GM12878 (cell line): ENCODE measurements at regions not wholly inside any gene's neighbourhood (a gene's known extent, or its start where the extent isn't known, plus 50 kb on each side); places are given as distances from the start of the nearest gene placed in this dataset.

ENCODE experiments used
- ATAC-seq: fragments of 200-7000 bp; cut with Tn5 transposase; 3 replicates; pipeline ENCODE4 v1.9.1; 2020; ENCODE audit warnings: mild to moderate bottlenecking, moderate library complexity
- BruUV-seq: library from RNA; stranded (reverse); fragments of 400-500 nt; replicated peaks from 2 replicates; lab custom pipeline; 2021; lab: Mats Ljungman, UMichigan
- CTCF ChIA-PET: fragments of 300-600 bp; sonication (Branson Sonifier 250); formaldehyde crosslinking; extraction: SDS; loops from one replicate; lab custom pipeline; 2021; ENCODE audit warnings: inconsistent platforms; lab: Yijun Ruan, JAX
- POLR2A ChIA-PET: fragments of 350-600 bp; formaldehyde crosslinking; extraction: SDS; loops from one replicate; lab custom pipeline; 2021; ENCODE audit warnings: inconsistent platforms; lab: Charles Lee
- RAD21 ChIA-PET: fragments of 300-600 bp; sonication (Branson Sonifier 250); formaldehyde crosslinking; loops from one replicate; lab custom pipeline; 2023; ENCODE audit warnings: antibody characterized with exemption; ENCODE audit not compliant: unreplicated experiment; lab: Charles Lee
- SMC1A ChIA-PET: fragments of 300-600 bp; sonication (Branson Sonifier 250); formaldehyde crosslinking; loops from one replicate; lab custom pipeline; 2023; ENCODE audit not compliant: unreplicated experiment, uncharacterized antibody; lab: Charles Lee
- DNase-seq: peaks from one replicate; pipeline ENCODE4 v3.0.0-alpha.2; 2011; ENCODE audit warnings: low read depth, low spot score
- FAIRE-seq: peaks from 3 replicates; lab custom pipeline; 2011; peaks lifted over from hg19 to GRCh38; lab: Jason Lieb, UNC
- H2AFZ ChIP-seq: 2 replicates; pipeline ENCODE4 v1.6.0; 2011; ENCODE audit warnings: low read depth, low read length, control low read depth; ENCODE audit not compliant: control insufficient read depth
- H3K27ac ChIP-seq: 2 replicates; pipeline ENCODE4 v1.5.1; 2011; ENCODE audit warnings: control low read depth; ENCODE audit not compliant: control insufficient read depth, insufficient read depth
- H3K27me3 ChIP-seq, 2 experiments: replicated peaks in 1 of 2; 2 replicates each; pipeline versions ENCODE4 v1.6.0 to v1.6.1; 2011; ENCODE audit warnings: low read length in 1 of 2; ENCODE audit not compliant: control insufficient read depth in 2 of 2, insufficient read depth in 2 of 2
- H3K36me3 ChIP-seq, 2 experiments: 2 replicates each; pipeline ENCODE4 v1.5.1; 2011; ENCODE audit warnings: low read length in 1 of 2; ENCODE audit not compliant: control insufficient read depth in 2 of 2, insufficient read depth in 2 of 2
- H3K4me1 ChIP-seq: 2 replicates; pipeline ENCODE4 v1.6.1; 2011; ENCODE audit warnings: mild to moderate bottlenecking, low read length, moderate library complexity, mixed read lengths; ENCODE audit not compliant: control insufficient read depth, insufficient read depth
- H3K4me2 ChIP-seq: 2 replicates; pipeline ENCODE4 v1.6.0; 2011; ENCODE audit warnings: control low read depth; ENCODE audit not compliant: control insufficient read depth, insufficient read depth
- H3K4me3 ChIP-seq: fragments of 200-600 bp; sonication (generic); 2 replicates; pipeline ENCODE4 v1.5.1; 2016
- H3K79me2 ChIP-seq: 2 replicates; pipeline ENCODE4 v1.6.0; 2011; ENCODE audit warnings: low read length; ENCODE audit not compliant: control insufficient read depth, insufficient read depth
- H3K9ac ChIP-seq: 2 replicates; pipeline ENCODE4 v1.8.0; 2011; ENCODE audit warnings: low read length, control low read depth, mixed read lengths; ENCODE audit not compliant: control insufficient read depth, insufficient read depth
- H3K9me3 ChIP-seq: replicated peaks from 3 replicates; pipeline ENCODE4 v1.5.1; 2011; ENCODE audit warnings: mild to moderate bottlenecking, low read length; ENCODE audit not compliant: control insufficient read depth, insufficient read depth
- H4K20me1 ChIP-seq: 2 replicates; pipeline ENCODE4 v1.6.0; 2011; ENCODE audit not compliant: control insufficient read depth, insufficient read depth
- NR2C1 ChIP-seq: fragments of 450-650 bp; IDR thresholded peaks from 2 replicates; pipeline ENCODE4 v1.6.1; 2017; ENCODE audit warnings: antibody characterized with exemption, mild to moderate bottlenecking, moderate library complexity
- WGBS: methylation state at CpG from one replicate; pipeline ENCODE4 v1.1.6; 2016; ENCODE audit warnings: low lambda C conversion rate; ENCODE audit not compliant: insufficient replicate concordance, insufficient coverage; ENCODE audit errors: missing lambda C conversion rate; 5-methylcytosine and 5-hydroxymethylcytosine counted together
- in situ Hi-C: fragments of 300-500 bp; cut with MboI; formaldehyde crosslinking; loops from 9 replicates; pipeline ENCODE4 v1.14.3; 2018; ENCODE audit warnings: mixed read lengths
- intact Hi-C: fragments of 100-400 bp; cut with micrococcal nuclease; formaldehyde crosslinking; loops from one replicate; pipeline ENCODE4 v1.14.2; 2022; ENCODE audit not compliant: unreplicated experiment
- TF ChIP-seq, protein P1 (sequence below): fragments of 450-650 bp; IDR thresholded peaks from 2 replicates; pipeline ENCODE4 v1.6.1; 2016; ENCODE audit warnings: mild to moderate bottlenecking, moderate library complexity, borderline replicate concordance
- TF ChIP-seq, protein P2 (sequence below): IDR thresholded peaks from 2 replicates; pipeline ENCODE4 v1.6.1; 2011; ENCODE audit warnings: low read depth, low read length, improper control_type of control experiment, borderline replicate concordance

DNA sequence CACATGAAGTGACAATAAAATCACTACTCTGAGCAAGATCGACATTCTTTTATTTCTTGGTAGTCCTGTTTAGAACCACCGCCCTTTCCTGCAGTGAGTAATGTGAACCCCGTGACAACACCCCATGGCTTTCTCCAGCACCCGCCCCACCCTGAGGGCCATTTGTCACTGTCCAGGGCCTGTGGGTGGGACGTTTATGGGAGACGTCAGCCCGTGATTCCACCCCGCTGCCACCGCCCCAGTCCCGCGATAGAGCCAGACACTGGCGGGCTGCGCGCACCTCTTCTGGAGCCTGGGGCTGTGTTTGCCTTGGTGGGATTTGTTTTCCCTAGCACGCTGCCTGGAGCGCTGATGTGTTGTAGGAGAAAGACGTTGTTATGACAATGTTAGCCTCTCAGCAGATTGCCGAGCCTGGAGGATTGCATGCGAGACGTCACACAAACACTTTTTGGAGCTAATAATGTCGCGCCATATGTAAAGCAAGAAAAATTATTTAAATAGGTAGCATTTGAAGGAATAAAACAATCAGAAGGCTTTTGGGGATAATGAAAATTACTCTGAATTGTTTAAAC is 263.7 kb downstream of the TEX29 start:
- H4K20me1 ChIP-seq: no peaks in the 10 kb centered on the region
- DNase-seq (no peak), ATAC-seq (no peak), FAIRE-seq (no peak)
- H3K4me2 ChIP-seq: no peak overlapping the region
- no peak overlapping the region for H2AFZ ChIP-seq
- no peak overlapping the region for H3K9ac ChIP-seq
- BruUV-seq: no TSS peak
- intact Hi-C loops (no loop called here), in situ Hi-C loops (no loop called here)
- ChIA-PET POLR2A (no interaction called here), SMC1A (no interaction called here), RAD21 (no interaction called here), CTCF (no interaction called here)
- no peak overlapping the region for H3K27ac ChIP-seq
- no peaks in the 10 kb centered on the region for H3K4me1 ChIP-seq
- H3K36me3 ChIP-seq: no peaks in the 10 kb centered on the region
- no peak overlapping the region for H3K4me3 ChIP-seq
- 67% methylated on average over 22 of the region's 22 CpGs for WGBS
- no peaks in the 10 kb centered on the region; the same call in 2 of the 3 replicates for H3K9me3 ChIP-seq
- no peaks in the 10 kb centered on the region for H3K27me3 ChIP-seq
- H3K79me2 ChIP-seq: no peaks in the 10 kb centered on the region
- no peak for TF ChIP-seq NR2C1
- TF ChIP-seq, protein P1, sequence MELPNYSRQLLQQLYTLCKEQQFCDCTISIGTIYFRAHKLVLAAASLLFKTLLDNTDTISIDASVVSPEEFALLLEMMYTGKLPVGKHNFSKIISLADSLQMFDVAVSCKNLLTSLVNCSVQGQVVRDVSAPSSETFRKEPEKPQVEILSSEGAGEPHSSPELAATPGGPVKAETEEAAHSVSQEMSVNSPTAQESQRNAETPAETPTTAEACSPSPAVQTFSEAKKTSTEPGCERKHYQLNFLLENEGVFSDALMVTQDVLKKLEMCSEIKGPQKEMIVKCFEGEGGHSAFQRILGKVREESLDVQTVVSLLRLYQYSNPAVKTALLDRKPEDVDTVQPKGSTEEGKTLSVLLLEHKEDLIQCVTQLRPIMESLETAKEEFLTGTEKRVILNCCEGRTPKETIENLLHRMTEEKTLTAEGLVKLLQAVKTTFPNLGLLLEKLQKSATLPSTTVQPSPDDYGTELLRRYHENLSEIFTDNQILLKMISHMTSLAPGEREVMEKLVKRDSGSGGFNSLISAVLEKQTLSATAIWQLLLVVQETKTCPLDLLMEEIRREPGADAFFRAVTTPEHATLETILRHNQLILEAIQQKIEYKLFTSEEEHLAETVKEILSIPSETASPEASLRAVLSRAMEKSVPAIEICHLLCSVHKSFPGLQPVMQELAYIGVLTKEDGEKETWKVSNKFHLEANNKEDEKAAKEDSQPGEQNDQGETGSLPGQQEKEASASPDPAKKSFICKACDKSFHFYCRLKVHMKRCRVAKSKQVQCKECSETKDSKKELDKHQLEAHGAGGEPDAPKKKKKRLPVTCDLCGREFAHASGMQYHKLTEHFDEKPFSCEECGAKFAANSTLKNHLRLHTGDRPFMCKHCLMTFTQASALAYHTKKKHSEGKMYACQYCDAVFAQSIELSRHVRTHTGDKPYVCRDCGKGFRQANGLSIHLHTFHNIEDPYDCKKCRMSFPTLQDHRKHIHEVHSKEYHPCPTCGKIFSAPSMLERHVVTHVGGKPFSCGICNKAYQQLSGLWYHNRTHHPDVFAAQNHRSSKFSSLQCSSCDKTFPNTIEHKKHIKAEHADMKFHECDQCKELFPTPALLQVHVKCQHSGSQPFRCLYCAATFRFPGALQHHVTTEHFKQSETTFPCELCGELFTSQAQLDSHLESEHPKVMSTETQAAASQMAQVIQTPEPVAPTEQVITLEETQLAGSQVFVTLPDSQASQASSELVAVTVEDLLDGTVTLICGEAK: no peak
- TF ChIP-seq, protein P2, sequence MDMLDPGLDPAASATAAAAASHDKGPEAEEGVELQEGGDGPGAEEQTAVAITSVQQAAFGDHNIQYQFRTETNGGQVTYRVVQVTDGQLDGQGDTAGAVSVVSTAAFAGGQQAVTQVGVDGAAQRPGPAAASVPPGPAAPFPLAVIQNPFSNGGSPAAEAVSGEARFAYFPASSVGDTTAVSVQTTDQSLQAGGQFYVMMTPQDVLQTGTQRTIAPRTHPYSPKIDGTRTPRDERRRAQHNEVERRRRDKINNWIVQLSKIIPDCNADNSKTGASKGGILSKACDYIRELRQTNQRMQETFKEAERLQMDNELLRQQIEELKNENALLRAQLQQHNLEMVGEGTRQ: no peak
